GM12865 (cell line): ENCODE measurements at regions not wholly inside any gene's neighbourhood (a gene's known extent, or its start where the extent isn't known, plus 50 kb on each side); places are given as distances from the start of the nearest gene placed in this dataset.

ENCODE experiments used
- DNase-seq: peaks from one replicate; pipeline ENCODE4 v3.0.0; 2010; ENCODE audit warnings: low read depth
- H3K4me3 ChIP-seq: 2 replicates; pipeline ENCODE4 v1.5.1; 2011; ENCODE audit warnings: mild to moderate bottlenecking, low read depth, low read length, control low read depth
- CTCF ChIP-seq: IDR thresholded peaks from 2 replicates; pipeline ENCODE4 v1.5.1; 2011; ENCODE audit warnings: low read length, control low read depth, low read depth, inconsistent platforms; ENCODE audit not compliant: insufficient read depth; ENCODE audit errors: missing control alignments

- DNase-seq: no peak
- no peak for TF ChIP-seq CTCF
- no peak overlapping the region for H3K4me3 ChIP-seq
Observed at GRCh38 chr15:35669432-35670045, 123.6 kb upstream of the DPH6 start.

GRCh38 chr15:35671197-35671596 is 125.2 kb upstream of the DPH6 start:
- H3K4me3 ChIP-seq: no peak overlapping the region
- TF ChIP-seq CTCF: no peak
- no peak for DNase-seq

GRCh38 chr15:35671981-35672380 is 126.0 kb upstream of the DPH6 start:
- DNase-seq: no peak
- TF ChIP-seq CTCF: no peak
- no peak overlapping the region for H3K4me3 ChIP-seq

- no peak for TF ChIP-seq CTCF
- H3K4me3 ChIP-seq: no peak overlapping the region
Observed at GRCh38 chr15:35673093-35673684, 127.2 kb upstream of the DPH6 start.

GRCh38 chr15:35674873-35675781 is 129.2 kb upstream of the DPH6 start:
- TF ChIP-seq CTCF: no peak
- peak; percentile 45 for DNase-seq
- no peak overlapping the region for H3K4me3 ChIP-seq

More at GRCh38 chr15:35673093-35673684, 127.2 kb upstream of the DPH6 start:
- peak; percentile 49 for DNase-seq

- DNase-seq: no peak
- TF ChIP-seq CTCF: no peak
- no peak overlapping the region for H3K4me3 ChIP-seq
Observed at GRCh38 chr15:35678774-35679173, 132.8 kb upstream of the DPH6 start.
